GM21526 (cell line): ENCODE measurements at regions not wholly inside any gene's neighbourhood (a gene's known extent, or its start where the extent isn't known, plus 50 kb on each side); places are given as distances from the start of the nearest gene placed in this dataset.

ENCODE experiments used
- ATAC-seq: cut with Tn5 transposase; IDR thresholded peaks from one replicate; pipeline ENCODE4 v1.9.1; 2021; ENCODE audit warnings: moderate library complexity; ENCODE audit not compliant: unreplicated experiment, low FRiP score

GRCh38 chr11:71334191-71334590 is 81.8 kb upstream of the SHANK2 start:
- no peak for ATAC-seq

GRCh38 chr11:71333473-71333872 is 81.1 kb upstream of the SHANK2 start:
- no peak for ATAC-seq

- ATAC-seq = no peak
Observed at GRCh38 chr11:71332447-71332846, 80.1 kb upstream of the SHANK2 start.

GRCh38 chr11:71332046-71332445 is 79.7 kb upstream of the SHANK2 start:
- ATAC-seq = no peak

GRCh38 chr11:71331631-71332030 is 79.3 kb upstream of the SHANK2 start:
- no peak for ATAC-seq

- ATAC-seq = no peak
Observed at GRCh38 chr11:71330996-71331395, 78.6 kb upstream of the SHANK2 start.

- ATAC-seq = no peak
Observed at GRCh38 chr11:71330349-71330748, 78.0 kb upstream of the SHANK2 start.

GRCh38 chr11:71329786-71330185 is 77.4 kb upstream of the SHANK2 start:
- no peak for ATAC-seq

GRCh38 chr11:71329165-71329510 is 76.8 kb upstream of the SHANK2 start:
- ATAC-seq = no peak

- ATAC-seq = no peak
Observed at GRCh38 chr11:71327156-71328085, 75.0 kb upstream of the SHANK2 start.

- no peak for ATAC-seq
Observed at GRCh38 chr11:71326328-71326940, 74.1 kb upstream of the SHANK2 start.

- no peak for ATAC-seq
Observed at GRCh38 chr11:71325418-71326327, 73.3 kb upstream of the SHANK2 start.

- no peak for ATAC-seq
Observed at GRCh38 chr11:71324788-71325417, 72.5 kb upstream of the SHANK2 start.

- no peak for ATAC-seq
Observed at GRCh38 chr11:71323876-71324526, 71.6 kb upstream of the SHANK2 start.

- no peak for ATAC-seq
Observed at GRCh38 chr11:71322861-71323582, 70.6 kb upstream of the SHANK2 start.

- ATAC-seq = no peak
Observed at GRCh38 chr11:71322192-71322735, 69.9 kb upstream of the SHANK2 start.

GRCh38 chr11:71321433-71322191 is 69.2 kb upstream of the SHANK2 start:
- ATAC-seq = no peak

- no peak for ATAC-seq
Observed at GRCh38 chr11:71316701-71317100, 64.3 kb upstream of the SHANK2 start.
